LNCaP clone FGC (cell line): ENCODE measurements at regions not wholly inside any gene's neighbourhood (a gene's known extent, or its start where the extent isn't known, plus 50 kb on each side); places are given as distances from the start of the nearest gene placed in this dataset.

Experiments
- DNase-seq: peaks from one replicate; pipeline ENCODE4 v3.0.0-alpha.2; 2011; ENCODE audit warnings: low read depth
- H3K4me3 ChIP-seq: 2 replicates; pipeline ENCODE4 v1.5.1; 2011; ENCODE audit warnings: mild to moderate bottlenecking, low read depth, low read length, control low read depth
- TF ChIP-seq, protein P1 (sequence below): IDR thresholded peaks from 2 replicates; pipeline ENCODE4 v1.5.1; 2012; ENCODE audit warnings: mild to moderate bottlenecking; ENCODE audit not compliant: control insufficient read depth, insufficient read depth; ENCODE audit errors: extremely low read depth

DNA sequence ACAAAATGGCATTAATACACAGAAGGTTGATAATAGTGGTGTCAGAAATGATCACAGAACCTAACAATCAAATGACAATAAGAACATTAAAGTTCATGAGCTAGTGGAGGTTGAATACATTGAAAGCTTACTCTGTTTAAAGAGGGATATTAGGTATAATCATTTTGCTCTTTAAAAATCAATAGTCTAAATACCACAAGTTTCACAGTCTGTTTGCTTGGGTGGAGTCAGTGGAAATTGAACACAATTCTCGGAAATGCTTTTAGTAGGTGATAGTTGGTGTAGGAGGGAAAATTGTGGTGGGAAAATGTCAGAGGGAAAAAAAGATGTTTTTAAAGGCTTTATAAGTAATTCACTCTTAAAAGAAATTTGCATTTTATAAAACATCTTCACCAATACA lies 197.1 kb downstream of the GLUD2 start:
- H3K4me3 ChIP-seq: no peak overlapping the region
- TF ChIP-seq, protein P1, sequence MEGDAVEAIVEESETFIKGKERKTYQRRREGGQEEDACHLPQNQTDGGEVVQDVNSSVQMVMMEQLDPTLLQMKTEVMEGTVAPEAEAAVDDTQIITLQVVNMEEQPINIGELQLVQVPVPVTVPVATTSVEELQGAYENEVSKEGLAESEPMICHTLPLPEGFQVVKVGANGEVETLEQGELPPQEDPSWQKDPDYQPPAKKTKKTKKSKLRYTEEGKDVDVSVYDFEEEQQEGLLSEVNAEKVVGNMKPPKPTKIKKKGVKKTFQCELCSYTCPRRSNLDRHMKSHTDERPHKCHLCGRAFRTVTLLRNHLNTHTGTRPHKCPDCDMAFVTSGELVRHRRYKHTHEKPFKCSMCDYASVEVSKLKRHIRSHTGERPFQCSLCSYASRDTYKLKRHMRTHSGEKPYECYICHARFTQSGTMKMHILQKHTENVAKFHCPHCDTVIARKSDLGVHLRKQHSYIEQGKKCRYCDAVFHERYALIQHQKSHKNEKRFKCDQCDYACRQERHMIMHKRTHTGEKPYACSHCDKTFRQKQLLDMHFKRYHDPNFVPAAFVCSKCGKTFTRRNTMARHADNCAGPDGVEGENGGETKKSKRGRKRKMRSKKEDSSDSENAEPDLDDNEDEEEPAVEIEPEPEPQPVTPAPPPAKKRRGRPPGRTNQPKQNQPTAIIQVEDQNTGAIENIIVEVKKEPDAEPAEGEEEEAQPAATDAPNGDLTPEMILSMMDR: no peak
- DNase-seq: no peak

DNA sequence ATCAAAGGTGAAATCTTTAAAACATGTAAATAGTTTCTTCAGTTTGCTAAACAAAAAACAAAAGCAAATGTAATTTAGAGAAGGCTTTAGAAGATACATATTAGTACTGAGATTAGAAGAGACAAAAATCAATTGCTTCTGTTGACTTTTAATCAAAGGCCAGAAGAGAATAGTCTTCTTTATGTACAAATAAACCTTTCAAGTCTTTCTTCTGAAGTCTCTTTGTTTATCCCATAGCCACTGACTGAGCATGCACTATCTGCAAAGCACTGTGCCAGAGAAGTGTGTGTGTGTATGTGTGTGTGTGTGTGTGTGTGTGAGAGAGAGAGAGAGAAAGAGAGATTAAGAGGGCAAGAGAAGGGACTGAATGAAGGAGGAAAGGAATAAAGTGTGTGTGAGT lies 198.4 kb downstream of the GLUD2 start:
- no peak overlapping the region for H3K4me3 ChIP-seq
- DNase-seq: no peak
- TF ChIP-seq, protein P1: no peak

DNA sequence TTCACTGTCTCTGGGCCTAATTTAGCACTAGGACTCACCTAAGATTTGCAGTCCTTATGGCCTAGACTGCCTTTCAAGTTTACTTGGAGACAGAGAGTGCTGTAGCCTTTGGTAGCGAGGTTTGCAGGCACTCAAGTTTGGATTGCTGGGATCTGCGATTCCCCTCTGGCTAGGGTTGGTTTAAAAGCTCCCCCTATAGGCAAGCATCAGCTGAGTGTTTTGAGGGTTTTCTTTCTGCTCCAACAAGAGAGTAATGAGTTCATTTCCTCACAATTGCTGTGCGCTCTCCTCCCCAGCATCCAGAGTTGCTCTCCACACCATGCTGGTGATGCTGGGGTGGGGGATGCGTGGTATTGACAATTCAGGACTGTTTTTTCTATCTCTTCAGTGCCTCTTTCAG lies 206.9 kb downstream of the GLUD2 start:
- TF ChIP-seq, protein P1: 0 out of 2 replicates have a peak, but pooled peaks have one; percentile 3
- H3K4me3 ChIP-seq: no peak overlapping the region
- DNase-seq: no peak

DNA sequence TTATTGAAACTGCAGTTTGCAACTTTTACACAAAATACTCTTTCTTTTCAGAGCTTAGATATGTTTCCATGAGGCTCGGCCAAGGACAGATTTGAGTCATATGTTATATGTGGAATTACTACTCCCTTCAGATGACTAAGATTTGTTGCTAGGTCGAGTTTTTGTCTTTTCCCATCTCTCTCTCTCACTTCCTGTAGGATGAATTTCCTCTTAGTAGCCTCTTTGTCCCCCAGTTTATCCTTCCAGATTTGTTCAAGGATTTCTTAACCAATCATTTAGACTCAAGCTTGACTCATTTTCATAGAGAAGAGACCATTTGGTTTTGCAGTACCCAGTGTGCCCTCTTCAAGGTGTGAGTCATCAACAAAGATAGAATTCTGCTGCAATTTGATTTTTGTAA lies 209.2 kb downstream of the GLUD2 start:
- no peak for DNase-seq
- TF ChIP-seq, protein P1: no peak
- no peak overlapping the region for H3K4me3 ChIP-seq

DNA sequence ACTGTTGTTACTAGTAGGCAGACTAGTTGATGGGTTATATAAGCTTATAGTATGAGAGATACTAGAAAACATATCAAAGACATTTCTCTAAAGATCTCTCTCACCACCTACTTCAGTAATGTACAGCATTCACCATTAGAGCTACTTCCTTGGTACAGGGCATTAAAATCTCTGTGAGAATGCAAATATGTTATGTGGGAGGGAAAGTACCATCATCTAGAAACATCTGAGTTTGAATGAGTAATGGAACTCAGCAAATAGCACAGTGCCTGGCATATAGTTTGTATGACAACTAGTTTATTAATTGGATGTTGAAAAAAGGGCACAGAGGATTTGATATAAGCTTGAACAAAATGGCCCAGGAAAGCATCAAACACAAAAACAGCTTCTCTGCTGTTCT lies 211.1 kb downstream of the GLUD2 start:
- no peak overlapping the region for H3K4me3 ChIP-seq
- no peak for DNase-seq
- TF ChIP-seq, protein P1: no peak

DNA sequence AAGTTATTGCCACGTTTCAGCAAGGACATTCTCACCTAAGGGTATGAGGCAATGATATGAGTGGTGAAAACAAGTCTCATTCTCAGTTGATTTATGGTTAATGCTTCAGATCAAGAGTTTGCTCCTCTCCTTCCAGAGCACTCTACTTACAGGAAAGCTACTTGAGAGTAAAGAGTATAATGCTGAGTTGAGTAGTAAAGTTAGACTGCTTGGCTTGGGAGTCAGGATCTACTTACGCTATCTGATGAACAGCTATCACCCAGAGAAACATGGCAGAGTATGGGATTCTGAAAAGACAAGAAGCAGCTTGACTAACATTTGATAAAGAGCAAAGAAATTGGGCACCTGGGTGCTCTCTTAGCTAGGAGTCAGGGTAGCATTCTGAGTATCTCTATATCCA lies 211.8 kb downstream of the GLUD2 start:
- TF ChIP-seq, protein P1: no peak
- H3K4me3 ChIP-seq: no peak overlapping the region
- no peak for DNase-seq

DNA sequence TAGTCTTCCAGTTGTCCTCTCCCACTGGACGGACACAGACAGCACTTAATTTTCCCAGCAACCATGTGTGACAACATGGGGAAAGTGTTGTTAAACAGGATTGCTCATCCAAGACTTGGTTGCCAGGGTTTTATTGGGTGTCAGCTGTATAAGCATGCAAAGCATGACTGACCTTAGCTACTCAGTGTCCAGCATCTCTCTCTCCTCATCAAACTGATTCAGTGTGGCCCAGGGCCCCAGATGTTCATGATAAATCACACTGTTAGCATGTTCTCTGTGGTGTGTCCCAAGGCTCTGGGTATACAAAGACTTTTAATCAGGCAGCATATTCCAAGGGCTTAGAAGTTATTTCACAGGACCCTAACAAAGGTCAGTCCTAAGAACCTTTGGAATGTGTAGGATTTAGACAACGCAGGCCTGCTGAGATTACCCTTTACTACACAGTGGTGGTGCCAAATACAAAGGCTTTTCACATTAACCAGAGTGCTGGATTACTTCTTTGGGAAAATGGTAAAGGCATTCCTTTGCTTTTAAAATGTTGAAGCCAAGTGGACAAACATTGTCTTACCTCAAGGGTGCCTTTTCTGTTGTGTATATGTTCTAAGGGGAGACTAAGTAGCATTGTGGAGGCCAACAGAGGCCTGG lies 213.3 kb downstream of the GLUD2 start:
- H3K4me3 ChIP-seq: no peak overlapping the region
- peak; percentile 2 for DNase-seq
- TF ChIP-seq, protein P1: no peak
